Stomach (tissue), 8 donors: ENCODE measurements at regions not wholly inside any gene's neighbourhood (a gene's known extent, or its start where the extent isn't known, plus 50 kb on each side); places are given as distances from the start of the nearest gene placed in this dataset.

Experiments
- DNase-seq, 2 donors: peaks; one replicate each; pipeline versions ENCODE4 v3.0.0 to v3.0.0-alpha.2; 2013 to 2019
- H3K27ac ChIP-seq, 5 donors: fragments of 200-600 bp in 4 of 5; sonication (generic) in 4 of 5; one replicate each; pipeline ENCODE4 v1.5.1; 2013 to 2019; ENCODE audit warnings: mild to moderate bottlenecking in 1 of 5, moderate library complexity in 1 of 5
- H3K27me3 ChIP-seq, 3 donors: fragments of 200-600 bp; sonication (generic); one replicate each; pipeline ENCODE4 v1.5.1; 2017 to 2019; ENCODE audit warnings: mixed run types in 1 of 3
- H3K36me3 ChIP-seq, 4 donors: fragments of 200-600 bp; sonication (generic); 1 replicate in 3 of 4; 2 replicates in 1 of 4; pipeline ENCODE4 v1.5.1; 2016 to 2019
- H3K4me1 ChIP-seq, 4 donors: fragments of 200-600 bp; sonication (generic); one replicate each; pipeline ENCODE4 v1.5.1; 2016 to 2019
- H3K4me3 ChIP-seq, 4 donors: fragments of 200-600 bp; sonication (generic) in 3 of 4; one replicate each; pipeline ENCODE4 v1.5.1; 2016 to 2019; ENCODE audit warnings: mild to moderate bottlenecking in 1 of 4
- H3K9me3 ChIP-seq, 4 donors: fragments of 200-600 bp; sonication (generic); one replicate each; pipeline ENCODE4 v1.5.1; 2016 to 2019
- CTCF ChIP-seq, 7 experiments: fragments of 450-650 bp in 4 of 7; fragments of 200-600 bp in 3 of 7; sonication (generic) in 3 of 7; IDR thresholded peaks; one replicate each; pipeline ENCODE4 v1.5.1; 2016 to 2019; ENCODE audit warnings: antibody characterized with exemption in 7 of 7, control low read depth in 2 of 7, mild to moderate bottlenecking in 1 of 7
- EP300 ChIP-seq: sonication (generic); formaldehyde crosslinking; IDR thresholded peaks from one replicate; pipeline ENCODE4 v1.6.1; 2017; ENCODE audit warnings: antibody characterized with exemption
- POLR2A ChIP-seq, 4 donors: fragments of 450-650 bp; IDR thresholded peaks; one replicate each; pipeline ENCODE4 v1.6.1; 2016; ENCODE audit warnings: antibody characterized with exemption in 4 of 4, control low read depth in 2 of 4, mild to moderate bottlenecking in 1 of 4, moderate library complexity in 1 of 4
- POLR2AphosphoS5 ChIP-seq, 3 donors: sonication (generic); formaldehyde crosslinking; IDR thresholded peaks; one replicate each; pipeline ENCODE4 v1.6.1; 2016; ENCODE audit warnings: antibody characterized with exemption in 3 of 3
- WGBS, 5 donors: extraction: QIAGEN DNeasy Blood & Tissue Kit in 3 of 5; methylation state at CpG; one replicate each; pipeline versions ENCODE4 v1.1.5 to v1.1.7; 2013 to 2018; 5-methylcytosine and 5-hydroxymethylcytosine counted together
- intact Hi-C: fragments of 100-400 bp; cut with DNase I; formaldehyde crosslinking; loops from one replicate; pipeline ENCODE4 v1.15.1; 2023; ENCODE audit warnings: low total_unique reads
- donor health status: healthy with polysubstance abuse.
- donor health status: Bipolar disorder and iron deficiency.
- donor health status: healthy.

GRCh38 chr5:82364497-82364896, 86.3 kb upstream of the RPS23 start:
- Histone ChIP-seq H3K4me1 (no peaks in the 10 kb centered on the region), H3K4me3 (no peak overlapping the region), H3K27me3 (no peaks in the 10 kb centered on the region), H3K27ac (no peak overlapping the region), H3K9me3 (no peaks in the 10 kb centered on the region), H3K36me3 (no peaks in the 10 kb centered on the region)
- intact Hi-C loops: no loop called here
- 58 to 69% (median 61%) methylated on average over 5 of the region's 5 CpGs for WGBS, 5 donors
- peak in 1 of 2 donors; percentile 77 for DNase-seq
- TF ChIP-seq POLR2A (IDR thresholded peaks at IDR 0.05): no peak
- TF ChIP-seq CTCF (IDR thresholded peaks at IDR 0.05): no peak
- no peak for TF ChIP-seq EP300
- TF ChIP-seq POLR2AphosphoS5 (IDR thresholded peaks at IDR 0.05): no peak

- intact Hi-C loops: no loop called here
- no peaks in the 10 kb centered on the region for H3K36me3 ChIP-seq
- TF ChIP-seq EP300 (no peak), POLR2A (IDR thresholded peaks at IDR 0.05) (no peak), POLR2AphosphoS5 (IDR thresholded peaks at IDR 0.05) (no peak), CTCF (IDR thresholded peaks at IDR 0.05) (no peak)
- H3K4me1 ChIP-seq: no peaks in the 10 kb centered on the region
- H3K9me3 ChIP-seq: no peaks in the 10 kb centered on the region
- DNase-seq: no peak
- H3K4me3 ChIP-seq: no peak overlapping the region
- 77 to 87% (median 83%) methylated on average over 4 of the region's 4 CpGs for WGBS, 5 donors
- H3K27ac ChIP-seq: no peak overlapping the region
- H3K27me3 ChIP-seq: no peaks in the 10 kb centered on the region
Observed at GRCh38 chr5:82363524-82363923, 85.4 kb upstream of the RPS23 start.

DNA sequence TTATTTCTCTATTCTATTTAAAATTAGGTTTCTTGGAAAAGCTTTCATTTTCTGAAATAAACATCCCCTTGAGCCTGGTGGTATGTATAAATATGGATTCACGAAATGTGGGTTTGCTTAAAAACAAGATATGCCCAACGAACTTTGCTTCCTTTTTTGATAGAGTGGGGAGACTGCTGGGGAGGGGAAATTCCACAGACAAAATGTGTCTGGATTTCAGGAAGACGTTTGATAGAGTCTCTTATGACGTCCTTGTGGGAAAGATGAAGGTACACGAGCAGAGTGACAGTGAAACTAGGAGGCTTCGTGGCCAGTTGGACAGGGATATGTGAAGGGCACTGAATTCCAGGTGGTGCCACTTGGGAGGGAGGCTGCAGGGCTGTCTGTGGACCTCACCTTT, 84.5 kb upstream of the RPS23 start:
- Histone ChIP-seq H3K9me3 (no peaks in the 10 kb centered on the region), H3K4me1 (peaks cover 0 to 3% (median under 1%) of the 10 kb centered on the region in 4 donors), H3K4me3 (no peak overlapping the region), H3K36me3 (no peaks in the 10 kb centered on the region), H3K27ac (no peak overlapping the region), H3K27me3 (no peaks in the 10 kb centered on the region)
- intact Hi-C loops: no loop called here
- no peak for DNase-seq
- TF ChIP-seq CTCF (IDR thresholded peaks at IDR 0.05): no peak
- no peak for TF ChIP-seq POLR2A (IDR thresholded peaks at IDR 0.05)
- TF ChIP-seq EP300: no peak
- TF ChIP-seq POLR2AphosphoS5 (IDR thresholded peaks at IDR 0.05): no peak
- 44 to 66% (median 61%) methylated on average over 6 of the region's 6 CpGs for WGBS, 5 donors

- Histone ChIP-seq H3K27me3 (no peaks in the 10 kb centered on the region), H3K36me3 (no peaks in the 10 kb centered on the region), H3K4me3 (no peak overlapping the region), H3K9me3 (no peaks in the 10 kb centered on the region), H3K4me1 (peaks cover 0 to 14% (median 7%) of the 10 kb centered on the region in 4 donors), H3K27ac (no peak overlapping the region)
- DNase-seq: no peak
- no peak for TF ChIP-seq POLR2AphosphoS5 (IDR thresholded peaks at IDR 0.05)
- intact Hi-C loops: no loop called here
- WGBS, 5 donors: 90 to 95% (median 94%) methylated on average over 3 of the region's 3 CpGs
Observed at GRCh38 chr5:82360022-82360421, 81.9 kb upstream of the RPS23 start.

DNA sequence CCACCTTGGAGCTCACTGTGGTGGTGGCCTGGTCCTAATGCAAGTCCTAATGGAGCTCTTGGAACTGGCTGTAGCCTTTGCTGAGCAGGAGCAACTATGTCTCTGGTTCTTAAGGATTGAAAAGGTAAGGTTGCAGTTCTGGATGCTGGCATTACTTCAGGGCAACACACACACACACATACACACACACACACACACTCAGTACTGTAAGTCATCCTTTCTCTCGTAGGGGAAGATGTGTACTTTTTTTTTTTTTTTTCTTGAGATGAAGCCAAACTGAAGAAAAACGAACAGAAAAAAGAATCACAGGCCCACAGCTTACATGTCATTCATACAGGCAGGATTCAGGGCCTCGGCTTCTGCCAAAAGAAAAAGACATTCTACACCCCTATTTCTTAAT, 81.1 kb upstream of the RPS23 start:
- intact Hi-C loops: loop anchor here (10.0 kb wide), 1 partner anchor 1076 kb away; no protein-coding TSS in a partner anchor
- Histone ChIP-seq H3K9me3 (no peaks in the 10 kb centered on the region), H3K27ac (no peak overlapping the region), H3K4me3 (no peak overlapping the region), H3K36me3 (no peaks in the 10 kb centered on the region), H3K27me3 (no peaks in the 10 kb centered on the region), H3K4me1 (peaks cover 0 to 14% (median 7%) of the 10 kb centered on the region in 4 donors)
- TF ChIP-seq EP300 (no peak), POLR2AphosphoS5 (IDR thresholded peaks at IDR 0.05) (no peak), POLR2A (IDR thresholded peaks at IDR 0.05) (no peak), CTCF (IDR thresholded peaks at IDR 0.05) (no peak)
- no peak for DNase-seq
- WGBS, 5 donors: 54 to 82% (median 70%) methylated on average over 3 of the region's 3 CpGs
